IMR-90 (cell line): ENCODE measurements at regions not wholly inside any gene's neighbourhood (a gene's known extent, or its start where the extent isn't known, plus 50 kb on each side); places are given as distances from the start of the nearest gene placed in this dataset.

Source experiments
- ATAC-seq: fragments of 200-7000 bp; cut with Tn5 transposase; 2 replicates; pipeline ENCODE4 v1.9.1; 2020; ENCODE audit warnings: low read depth, mild to moderate bottlenecking, moderate library complexity
- BruUV-seq: library from RNA; stranded (reverse); fragments of 400-500 nt; replicated peaks from 2 replicates; lab custom pipeline; 2021; lab: Mats Ljungman, UMichigan
- CTCF ChIA-PET: fragments of 300-600 bp; formaldehyde crosslinking; extraction: SDS; loops from one replicate; lab custom pipeline; 2021; ENCODE audit warnings: antibody characterized with exemption; lab: Yijun Ruan, JAX
- POLR2A ChIA-PET: fragments of 300-600 bp; sonication (Branson Sonifier 250); formaldehyde crosslinking; loops from one replicate; lab custom pipeline; 2022; ENCODE audit warnings: antibody characterized with exemption; ENCODE audit not compliant: unreplicated experiment; lab: Charles Lee
- DNase-seq: peaks from one replicate; pipeline ENCODE4 v3.0.0; 2013
- H2AFZ ChIP-seq: replicated peaks from 2 replicates; pipeline ENCODE3; 2013; ENCODE audit warnings: low read length, mild to moderate bottlenecking; ENCODE audit not compliant: poor library complexity
- H2AK5ac ChIP-seq: 2 replicates; pipeline ENCODE4 v1.6.1; 2013; ENCODE audit warnings: low read depth, low read length, inconsistent platforms
- H2AK9ac ChIP-seq: replicated peaks from 2 replicates; pipeline ENCODE3; 2013; ENCODE audit warnings: mild to moderate bottlenecking, low read depth, low read length, moderate library complexity; ENCODE audit not compliant: poor library complexity
- H2BK120ac ChIP-seq: 2 replicates; pipeline ENCODE4 v1.6.1; 2013; ENCODE audit warnings: low read depth, low read length, inconsistent platforms
- H2BK15ac ChIP-seq: 3 replicates; pipeline ENCODE4 v1.6.1; 2013; ENCODE audit warnings: low read depth, low read length, inconsistent platforms
- H2BK20ac ChIP-seq: 2 replicates; pipeline ENCODE4 v1.6.1; 2013; ENCODE audit warnings: low read depth, mild to moderate bottlenecking, inconsistent platforms, low read length, moderate library complexity
- H2BK5ac ChIP-seq: 2 replicates; pipeline ENCODE4 v1.6.1; 2013; ENCODE audit warnings: mild to moderate bottlenecking, low read depth, low read length, inconsistent platforms; ENCODE audit not compliant: poor library complexity, severe bottlenecking
- H3K14ac ChIP-seq: replicated peaks from 2 replicates; pipeline ENCODE4 v1.6.1; 2013; ENCODE audit warnings: low read depth, low read length, inconsistent platforms
- H3K18ac ChIP-seq: 2 replicates; pipeline ENCODE4 v1.6.1; 2013; ENCODE audit warnings: low read depth, low read length, control low read depth
- H3K23ac ChIP-seq: 2 replicates; pipeline ENCODE4 v1.6.1; 2013; ENCODE audit warnings: low read depth, low read length, inconsistent platforms
- H3K27ac ChIP-seq: 2 replicates; pipeline ENCODE4 v1.5.1; 2013; ENCODE audit warnings: mild to moderate bottlenecking, control low read depth, low read length; ENCODE audit not compliant: insufficient read depth
- H3K27me3 ChIP-seq: 2 replicates; pipeline ENCODE4 v1.6.1; 2013; ENCODE audit warnings: low read length; ENCODE audit not compliant: control insufficient read depth, insufficient read depth
- H3K36me3 ChIP-seq: 2 replicates; pipeline ENCODE4 v1.6.1; 2013; ENCODE audit warnings: low read length, mixed read lengths; ENCODE audit not compliant: control insufficient read depth, insufficient read depth
- H3K4ac ChIP-seq: 2 replicates; pipeline ENCODE4 v1.6.1; 2013; ENCODE audit warnings: low read depth, low read length, inconsistent platforms
- H3K4me1 ChIP-seq: 2 replicates; pipeline ENCODE4 v1.6.1; 2013; ENCODE audit warnings: low read length, mixed read lengths; ENCODE audit not compliant: control insufficient read depth, insufficient read depth
- H3K4me2 ChIP-seq: 2 replicates; pipeline ENCODE4 v1.6.1; 2013; ENCODE audit warnings: low read depth, mild to moderate bottlenecking, control low read depth, low read length, moderate library complexity
- H3K4me3 ChIP-seq: 2 replicates; pipeline ENCODE4 v1.5.1; 2013; ENCODE audit warnings: low read depth, mild to moderate bottlenecking, control low read depth, low read length, moderate library complexity; ENCODE audit not compliant: insufficient read depth
- H3K56ac ChIP-seq: 2 replicates; pipeline ENCODE4 v1.6.1; 2013; ENCODE audit warnings: low read length, inconsistent platforms; ENCODE audit not compliant: insufficient read depth; ENCODE audit errors: extremely low read depth
- H3K79me1 ChIP-seq, 2 experiments: 2 replicates each; pipeline ENCODE4 v1.6.1; 2013; ENCODE audit warnings: low read length in 2 of 2, inconsistent platforms in 1 of 2, low read depth in 1 of 2
- H3K9ac ChIP-seq: 2 replicates; pipeline ENCODE4 v1.6.1; 2013; ENCODE audit warnings: low read depth, low read length, control low read depth
- H3K9me1 ChIP-seq: 2 replicates; pipeline ENCODE4 v1.6.1; 2013; ENCODE audit warnings: low read length, inconsistent platforms; ENCODE audit not compliant: insufficient read depth
- H3K9me3 ChIP-seq: 2 replicates; pipeline ENCODE4 v1.6.1; 2013; ENCODE audit warnings: low read length; ENCODE audit not compliant: control insufficient read depth, insufficient read depth
- H4K20me1 ChIP-seq: 2 replicates; pipeline ENCODE4 v1.6.1; 2013; ENCODE audit warnings: low read length, inconsistent platforms; ENCODE audit not compliant: insufficient read depth
- H4K5ac ChIP-seq: 2 replicates; pipeline ENCODE4 v1.6.1; 2013; ENCODE audit warnings: mild to moderate bottlenecking, low read depth, low read length, control low read depth
- H4K8ac ChIP-seq, 2 experiments: 2 replicates each; pipeline ENCODE4 v1.6.1; 2013; ENCODE audit warnings: low read depth in 2 of 2, low read length in 2 of 2, control low read depth in 1 of 2, inconsistent platforms in 1 of 2
- H4K91ac ChIP-seq: 2 replicates; pipeline ENCODE4 v1.6.1; 2013; ENCODE audit warnings: low read depth, low read length, inconsistent platforms; ENCODE audit not compliant: insufficient read depth
- BHLHE40 ChIP-seq: fragments of 150-350 bp; IDR thresholded peaks from 2 replicates; pipeline ENCODE4 v1.6.1; 2016; ENCODE audit warnings: mild to moderate bottlenecking, low read depth, low read length
- CEBPB ChIP-seq: IDR thresholded peaks from 2 replicates; pipeline ENCODE4 v1.6.1; 2012; ENCODE audit warnings: low read depth, low read length, improper control_type of control experiment
- CHD1 ChIP-seq: IDR thresholded peaks from 2 replicates; pipeline ENCODE4 v1.6.1; 2012; ENCODE audit warnings: low read depth, low read length, improper control_type of control experiment
- FOS ChIP-seq: fragments of 150-350 bp; IDR thresholded peaks from 2 replicates; pipeline ENCODE4 v1.6.1; 2016; ENCODE audit warnings: low read depth, low read length
- MAFK ChIP-seq: IDR thresholded peaks from 2 replicates; pipeline ENCODE4 v1.6.1; 2012; ENCODE audit warnings: low read depth, low read length, improper control_type of control experiment
- MAZ ChIP-seq: IDR thresholded peaks from 2 replicates; pipeline ENCODE4 v1.6.1; 2012; ENCODE audit warnings: low read depth, mild to moderate bottlenecking, low read length, improper control_type of control experiment, moderate library complexity, borderline replicate concordance
- MXI1 ChIP-seq: IDR thresholded peaks from 2 replicates; pipeline ENCODE4 v1.6.1; 2012; ENCODE audit warnings: low read depth, mild to moderate bottlenecking, low read length, moderate library complexity, borderline replicate concordance
- NFE2L2 ChIP-seq: fragments of 150-350 bp; IDR thresholded peaks from 2 replicates; pipeline ENCODE4 v1.6.1; 2016; ENCODE audit warnings: low read depth, mild to moderate bottlenecking, low read length
- POLR2A ChIP-seq: IDR thresholded peaks from 2 replicates; pipeline ENCODE4 v1.6.1; 2012; ENCODE audit warnings: mild to moderate bottlenecking, low read depth, low read length
- RAD21 ChIP-seq: IDR thresholded peaks from 2 replicates; pipeline ENCODE4 v1.6.1; 2012; ENCODE audit warnings: low read length, improper control_type of control experiment
- RCOR1 ChIP-seq: IDR thresholded peaks from 2 replicates; pipeline ENCODE4 v1.6.1; 2012; ENCODE audit warnings: mild to moderate bottlenecking, low read length, improper control_type of control experiment; ENCODE audit not compliant: insufficient replicate concordance
- RFX5 ChIP-seq: IDR thresholded peaks from 2 replicates; pipeline ENCODE4 v1.8.0; 2012; ENCODE audit warnings: low read depth, mild to moderate bottlenecking, low read length, moderate library complexity
- SMC3 ChIP-seq: fragments of 150-350 bp; IDR thresholded peaks from 2 replicates; pipeline ENCODE4 v1.6.1; 2016; ENCODE audit warnings: low read depth, mild to moderate bottlenecking, antibody characterized with exemption, low read length, moderate library complexity
- WGBS, 2 experiments: methylation state at CpG; one replicate each; pipeline versions ENCODE4 v1.1.5 to v1.1.7; 2013; ENCODE audit warnings: missing lambda C conversion rate in 2 of 2; ENCODE audit not compliant: insufficient read length in 1 of 2; ENCODE audit errors: extremely low coverage in 2 of 2; 5-methylcytosine and 5-hydroxymethylcytosine counted together
- dilution Hi-C: fragments of 300-500 bp; cut with HindIII; formaldehyde crosslinking; loops from one replicate; pipeline ENCODE4 v1.14.3; 2018; ENCODE audit warnings: low sequenced_read_pairs; ENCODE audit not compliant: unreplicated experiment
- in situ Hi-C: fragments of 300-500 bp; cut with MboI; formaldehyde crosslinking; loops from 3 replicates; pipeline ENCODE4 v1.14.3; 2019; ENCODE audit warnings: low sequenced_read_pairs, inconsistent platforms, mixed read lengths
- intact Hi-C: fragments of 100-400 bp; cut with micrococcal nuclease; formaldehyde crosslinking; loops from 2 replicates; pipeline ENCODE4 v1.10.0; 2022
- TF ChIP-seq, protein P1 (sequence below): fragments of 150-350 bp; IDR thresholded peaks from 2 replicates; pipeline ENCODE4 v1.6.1; 2017; ENCODE audit warnings: mild to moderate bottlenecking, antibody characterized with exemption, low read length, low read depth
- TF ChIP-seq, protein P2 (sequence below): conservative IDR thresholded peaks from 2 replicates; pipeline ENCODE4 v1.5.1; 2012; ENCODE audit warnings: mild to moderate bottlenecking, low read depth, low read length, improper control_type of control experiment
- TF ChIP-seq, protein P3 (sequence below): fragments of 150-350 bp; IDR thresholded peaks from 2 replicates; pipeline ENCODE4 v1.6.1; 2016; ENCODE audit warnings: low read depth, mild to moderate bottlenecking, low read length, moderate library complexity, borderline replicate concordance

DNA sequence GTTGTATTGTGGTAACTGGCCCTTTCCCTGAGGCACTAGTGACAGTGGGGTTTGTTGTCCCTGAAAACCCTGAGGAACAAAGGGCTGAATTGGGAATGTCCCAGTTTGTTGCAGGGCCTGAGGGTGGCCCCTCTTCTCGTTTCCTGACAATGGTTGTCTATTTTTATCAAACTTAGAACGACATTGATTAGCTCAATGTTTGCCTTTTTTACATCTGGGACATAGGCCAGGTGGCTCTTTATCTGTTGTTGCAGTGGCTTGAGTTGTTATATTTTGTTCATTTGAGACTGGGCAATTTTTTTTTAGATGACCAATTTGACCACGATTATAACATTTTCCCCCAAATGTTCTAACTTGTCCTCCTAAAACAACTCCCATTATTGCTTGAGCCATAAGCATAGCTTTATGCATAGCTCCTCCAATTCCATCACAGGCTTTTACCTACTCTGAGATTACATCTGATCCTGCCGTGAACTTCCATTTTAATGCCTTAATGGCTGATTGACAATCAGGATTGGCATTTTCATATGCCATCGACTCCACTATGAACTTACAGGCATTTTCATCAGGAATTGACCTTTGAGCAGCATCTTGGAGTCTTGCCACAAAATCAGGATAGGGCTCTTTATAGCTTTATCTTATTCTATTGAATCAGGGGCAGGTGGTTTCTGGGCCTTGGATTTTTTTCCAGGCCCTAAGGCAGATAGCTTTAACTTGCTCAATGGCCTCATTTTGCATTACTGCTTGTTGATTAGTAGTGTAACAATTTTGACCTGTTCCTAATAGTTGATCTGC is 604.3 kb downstream of the ALG10 start:
- WGBS, 2 experiments = 0% methylated on average over 2 of the region's 5 CpGs; no CpG with 5 or more reads in 1 of the 2 experiments
- no peak overlapping the region for H2BK15ac ChIP-seq
- TF ChIP-seq CHD1 = no peak
- TF ChIP-seq RCOR1 = no peak
- TF ChIP-seq SMC3 = no peak
- TF ChIP-seq FOS = no peak
- no peak for TF ChIP-seq BHLHE40
- TF ChIP-seq, protein P1, sequence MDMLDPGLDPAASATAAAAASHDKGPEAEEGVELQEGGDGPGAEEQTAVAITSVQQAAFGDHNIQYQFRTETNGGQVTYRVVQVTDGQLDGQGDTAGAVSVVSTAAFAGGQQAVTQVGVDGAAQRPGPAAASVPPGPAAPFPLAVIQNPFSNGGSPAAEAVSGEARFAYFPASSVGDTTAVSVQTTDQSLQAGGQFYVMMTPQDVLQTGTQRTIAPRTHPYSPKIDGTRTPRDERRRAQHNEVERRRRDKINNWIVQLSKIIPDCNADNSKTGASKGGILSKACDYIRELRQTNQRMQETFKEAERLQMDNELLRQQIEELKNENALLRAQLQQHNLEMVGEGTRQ = no peak
- no peak for TF ChIP-seq RFX5
- TF ChIP-seq NFE2L2 = no peak
- no peak for TF ChIP-seq CEBPB
- TF ChIP-seq RAD21 = no peak
- no peak for TF ChIP-seq MAZ
- no peak for TF ChIP-seq MXI1
- TF ChIP-seq MAFK = no peak
- TF ChIP-seq, protein P2, sequence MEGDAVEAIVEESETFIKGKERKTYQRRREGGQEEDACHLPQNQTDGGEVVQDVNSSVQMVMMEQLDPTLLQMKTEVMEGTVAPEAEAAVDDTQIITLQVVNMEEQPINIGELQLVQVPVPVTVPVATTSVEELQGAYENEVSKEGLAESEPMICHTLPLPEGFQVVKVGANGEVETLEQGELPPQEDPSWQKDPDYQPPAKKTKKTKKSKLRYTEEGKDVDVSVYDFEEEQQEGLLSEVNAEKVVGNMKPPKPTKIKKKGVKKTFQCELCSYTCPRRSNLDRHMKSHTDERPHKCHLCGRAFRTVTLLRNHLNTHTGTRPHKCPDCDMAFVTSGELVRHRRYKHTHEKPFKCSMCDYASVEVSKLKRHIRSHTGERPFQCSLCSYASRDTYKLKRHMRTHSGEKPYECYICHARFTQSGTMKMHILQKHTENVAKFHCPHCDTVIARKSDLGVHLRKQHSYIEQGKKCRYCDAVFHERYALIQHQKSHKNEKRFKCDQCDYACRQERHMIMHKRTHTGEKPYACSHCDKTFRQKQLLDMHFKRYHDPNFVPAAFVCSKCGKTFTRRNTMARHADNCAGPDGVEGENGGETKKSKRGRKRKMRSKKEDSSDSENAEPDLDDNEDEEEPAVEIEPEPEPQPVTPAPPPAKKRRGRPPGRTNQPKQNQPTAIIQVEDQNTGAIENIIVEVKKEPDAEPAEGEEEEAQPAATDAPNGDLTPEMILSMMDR = no peak
- TF ChIP-seq POLR2A = no peak
- TF ChIP-seq, protein P3, sequence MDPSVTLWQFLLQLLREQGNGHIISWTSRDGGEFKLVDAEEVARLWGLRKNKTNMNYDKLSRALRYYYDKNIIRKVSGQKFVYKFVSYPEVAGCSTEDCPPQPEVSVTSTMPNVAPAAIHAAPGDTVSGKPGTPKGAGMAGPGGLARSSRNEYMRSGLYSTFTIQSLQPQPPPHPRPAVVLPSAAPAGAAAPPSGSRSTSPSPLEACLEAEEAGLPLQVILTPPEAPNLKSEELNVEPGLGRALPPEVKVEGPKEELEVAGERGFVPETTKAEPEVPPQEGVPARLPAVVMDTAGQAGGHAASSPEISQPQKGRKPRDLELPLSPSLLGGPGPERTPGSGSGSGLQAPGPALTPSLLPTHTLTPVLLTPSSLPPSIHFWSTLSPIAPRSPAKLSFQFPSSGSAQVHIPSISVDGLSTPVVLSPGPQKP = no peak
- ChIA-PET POLR2A (no interaction called here), CTCF (no interaction called here)
- no peak for ATAC-seq
- no peak overlapping the region for H3K4me2 ChIP-seq
- no peaks in the 10 kb centered on the region for H3K9me1 ChIP-seq
- H3K23ac ChIP-seq = no peak overlapping the region
- no peak overlapping the region for H2BK120ac ChIP-seq
- no peaks in the 10 kb centered on the region for H3K4me1 ChIP-seq
- H4K8ac ChIP-seq = no peak overlapping the region
- intact Hi-C loops = no loop called here
- H3K27me3 ChIP-seq = no peaks in the 10 kb centered on the region
- no peak overlapping the region for H2AK5ac ChIP-seq
- no peaks in the 10 kb centered on the region for H3K79me1 ChIP-seq
- dilution Hi-C loops = no loop called here
- no peak overlapping the region for H3K18ac ChIP-seq
- H2AK9ac ChIP-seq = no peak overlapping the region
- H3K36me3 ChIP-seq = no peaks in the 10 kb centered on the region
- no peak overlapping the region for H2AFZ ChIP-seq
- DNase-seq = no peak
- H4K91ac ChIP-seq = no peak overlapping the region
- no TSS peak for BruUV-seq
- no peak overlapping the region for H3K4me3 ChIP-seq
- H4K5ac ChIP-seq = no peak overlapping the region
- no peaks in the 10 kb centered on the region; the same call in 1 of the 2 replicates for H3K9me3 ChIP-seq
- no peak overlapping the region for H3K4ac ChIP-seq
- in situ Hi-C loops = no loop called here
- H2BK20ac ChIP-seq = no peak overlapping the region
- no peak overlapping the region for H3K14ac ChIP-seq
- no peaks in the 10 kb centered on the region for H4K20me1 ChIP-seq
- H2BK5ac ChIP-seq = no peak overlapping the region
- no peak overlapping the region for H3K56ac ChIP-seq
- H3K9ac ChIP-seq = no peak overlapping the region
- H3K27ac ChIP-seq = no peak overlapping the region
